Pancreas (tissue), 10 donors: ENCODE measurements at regions not wholly inside any gene's neighbourhood (a gene's known extent, or its start where the extent isn't known, plus 50 kb on each side); places are given as distances from the start of the nearest gene placed in this dataset.

Experiments used
- ATAC-seq, 4 donors: fragments of 200-7000 bp; cut with Tn5 transposase; one replicate each; pipeline versions ENCODE4 v1.8.0 to v1.9.1; 2020; ENCODE audit warnings: mild to moderate bottlenecking in 4 of 4, moderate library complexity in 4 of 4
- DNase-seq, 6 donors: peaks; one replicate each; pipeline ENCODE4 v3.0.0-alpha.2; 2020
- FAIRE-seq: peaks from 2 replicates; lab custom pipeline; 2012; peaks lifted over from hg19 to GRCh38; lab: Jason Lieb, UNC
- H3K27ac ChIP-seq, 4 donors: fragments of 200-600 bp; sonication (generic); 1 replicate in 3 of 4; 2 replicates in 1 of 4; pipeline versions ENCODE4 v1.5.0 to v1.8.0; 2020
- H3K27me3 ChIP-seq, 4 donors: fragments of 200-600 bp; one replicate each; pipeline ENCODE4 v1.8.0; 2021
- H3K36me3 ChIP-seq, 3 donors: fragments of 200-600 bp; sonication (generic) in 1 of 3; one replicate each; pipeline versions ENCODE4 v1.5.0 to v1.8.0; 2020 to 2021
- H3K4me1 ChIP-seq, 3 donors: fragments of 200-600 bp; one replicate each; pipeline ENCODE4 v1.8.0; 2021
- H3K4me3 ChIP-seq, 4 donors: fragments of 200-600 bp; sonication (generic) in 2 of 4; one replicate each; pipeline versions ENCODE4 v1.5.0 to v1.8.0; 2020 to 2021
- H3K9me3 ChIP-seq, 4 donors: fragments of 200-600 bp; one replicate each; pipeline ENCODE4 v1.8.0; 2021
- WGBS, 2 donors: extraction: QIAGEN DNeasy Blood & Tissue Kit; methylation state at CpG; one replicate each; pipeline ENCODE4 v1.1.7; 2013; 5-methylcytosine and 5-hydroxymethylcytosine counted together
- intact Hi-C, 3 donors: fragments of 100-400 bp; cut with DNase I; formaldehyde crosslinking; loops; one replicate each; pipeline versions ENCODE4 v1.11.1 to v1.14.2; 2022
- TF ChIP-seq, protein P1 (sequence below), 4 donors: fragments of 200-600 bp; sonication (generic) in 3 of 4; IDR thresholded peaks; one replicate each; pipeline versions ENCODE4 v1.5.0 to v1.8.0; 2021; ENCODE audit warnings: antibody characterized with exemption in 4 of 4
- donor health status: healthy with polysubstance abuse.
- donor health status: DM: no; HTN: no; CAD: no; lungs with moderate emphysema.
- donor health status: DM: no; HTN: no; CAD: no.
- donor health status: control.
- donor health status: control.
- donor health status: Bipolar disorder and iron deficiency.
- donor health status: DM: yes; HTN: yes; CAD: no.
- donor health status: DM: no; HTN: no; CAD: no.
- donor health status: DM: no; HTN: no; CAD: no.
- donor health status: DM: yes; HTN: yes; CAD: no.

DNA sequence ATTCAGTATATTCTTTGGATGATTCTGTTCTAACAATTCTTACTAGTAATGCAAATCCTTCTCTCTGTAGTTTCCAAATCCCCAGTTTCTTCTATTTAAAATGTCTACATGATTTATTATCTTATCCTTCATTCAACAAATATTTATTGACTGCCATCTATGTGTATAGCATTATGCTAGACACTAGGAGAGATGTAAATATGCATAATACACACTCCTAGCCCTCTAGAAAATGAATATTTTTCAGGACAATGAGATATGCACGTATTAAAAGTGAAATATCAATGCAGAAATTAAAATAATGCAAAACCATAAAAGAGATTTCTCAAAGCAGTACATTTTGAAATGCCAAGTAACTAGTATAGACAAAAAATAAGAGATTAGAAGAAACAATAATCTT lies 293.5 kb upstream of the CNR1 start:
- intact Hi-C loops = no loop called here
- TF ChIP-seq, protein P1, sequence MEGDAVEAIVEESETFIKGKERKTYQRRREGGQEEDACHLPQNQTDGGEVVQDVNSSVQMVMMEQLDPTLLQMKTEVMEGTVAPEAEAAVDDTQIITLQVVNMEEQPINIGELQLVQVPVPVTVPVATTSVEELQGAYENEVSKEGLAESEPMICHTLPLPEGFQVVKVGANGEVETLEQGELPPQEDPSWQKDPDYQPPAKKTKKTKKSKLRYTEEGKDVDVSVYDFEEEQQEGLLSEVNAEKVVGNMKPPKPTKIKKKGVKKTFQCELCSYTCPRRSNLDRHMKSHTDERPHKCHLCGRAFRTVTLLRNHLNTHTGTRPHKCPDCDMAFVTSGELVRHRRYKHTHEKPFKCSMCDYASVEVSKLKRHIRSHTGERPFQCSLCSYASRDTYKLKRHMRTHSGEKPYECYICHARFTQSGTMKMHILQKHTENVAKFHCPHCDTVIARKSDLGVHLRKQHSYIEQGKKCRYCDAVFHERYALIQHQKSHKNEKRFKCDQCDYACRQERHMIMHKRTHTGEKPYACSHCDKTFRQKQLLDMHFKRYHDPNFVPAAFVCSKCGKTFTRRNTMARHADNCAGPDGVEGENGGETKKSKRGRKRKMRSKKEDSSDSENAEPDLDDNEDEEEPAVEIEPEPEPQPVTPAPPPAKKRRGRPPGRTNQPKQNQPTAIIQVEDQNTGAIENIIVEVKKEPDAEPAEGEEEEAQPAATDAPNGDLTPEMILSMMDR (IDR thresholded peaks at IDR 0.05) = no peak
- Histone ChIP-seq H3K27me3 (no peaks in the 10 kb centered on the region), H3K36me3 (no peaks in the 10 kb centered on the region), H3K4me3 (no peak overlapping the region), H3K9me3 (no peaks in the 10 kb centered on the region), H3K27ac (no peak overlapping the region), H3K4me1 (no peaks in the 10 kb centered on the region)
- ATAC-seq (no peak), DNase-seq (no peak), FAIRE-seq (no peak)
- WGBS, 2 donors = 15 to 27% methylated on average over 1 of the region's 1 CpG

DNA sequence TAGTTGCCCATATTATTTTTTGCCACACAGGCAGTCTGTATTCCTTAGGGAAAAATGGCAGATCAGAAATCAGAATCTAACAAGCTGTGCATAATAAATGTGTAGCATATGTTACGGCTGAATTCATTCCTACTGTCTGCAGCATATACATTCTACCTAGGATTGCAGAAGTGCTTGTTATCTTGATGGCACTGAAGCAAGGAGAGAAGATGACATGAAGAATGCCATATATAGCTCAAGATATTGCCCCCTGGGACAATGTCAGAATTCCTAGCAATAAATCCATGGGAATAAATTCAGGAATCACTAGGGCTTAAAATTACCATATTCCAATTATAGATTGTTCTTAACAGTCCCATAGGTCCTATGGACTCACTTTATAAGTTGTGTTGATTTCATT lies 293.0 kb upstream of the CNR1 start:
- DNase-seq = no peak
- H3K4me1 ChIP-seq = no peaks in the 10 kb centered on the region
- H3K27me3 ChIP-seq = no peaks in the 10 kb centered on the region
- 64 to 70% methylated on average over 1 of the region's 1 CpG for WGBS, 2 donors
- H3K36me3 ChIP-seq = no peaks in the 10 kb centered on the region
- H3K9me3 ChIP-seq = no peaks in the 10 kb centered on the region
- FAIRE-seq = no peak
- TF ChIP-seq, protein P1 (IDR thresholded peaks at IDR 0.05) = no peak
- H3K27ac ChIP-seq = no peak overlapping the region
- intact Hi-C loops = no loop called here
- ATAC-seq = no peak
- no peak overlapping the region for H3K4me3 ChIP-seq

DNA sequence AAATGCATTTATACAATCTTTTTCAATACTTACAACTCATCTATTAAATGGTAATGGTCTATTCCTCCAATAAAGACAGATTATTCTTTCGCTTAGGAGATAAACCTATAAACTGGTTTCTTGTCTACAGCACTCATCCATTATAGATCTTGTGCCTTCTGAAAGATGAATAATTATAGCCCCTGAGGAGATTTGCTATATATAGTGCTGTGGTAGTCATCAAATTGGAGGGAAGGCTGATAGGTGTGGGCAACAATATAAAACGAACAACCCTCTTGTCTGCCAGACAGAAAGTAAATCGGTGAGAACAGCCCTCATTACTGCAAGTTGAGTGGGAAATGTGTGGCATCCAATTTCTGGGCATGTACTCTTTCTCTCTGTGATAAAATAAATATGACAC lies 292.5 kb upstream of the CNR1 start:
- Histone ChIP-seq H3K4me3 (no peak overlapping the region), H3K4me1 (no peaks in the 10 kb centered on the region), H3K9me3 (no peaks in the 10 kb centered on the region), H3K36me3 (no peaks in the 10 kb centered on the region), H3K27ac (no peak overlapping the region), H3K27me3 (no peaks in the 10 kb centered on the region)
- no peak for FAIRE-seq
- intact Hi-C loops = no loop called here
- 44 to 64% methylated on average over 3 of the region's 3 CpGs for WGBS, 2 donors
- DNase-seq = no peak
- TF ChIP-seq, protein P1 (IDR thresholded peaks at IDR 0.05) = no peak
- no peak for ATAC-seq

DNA sequence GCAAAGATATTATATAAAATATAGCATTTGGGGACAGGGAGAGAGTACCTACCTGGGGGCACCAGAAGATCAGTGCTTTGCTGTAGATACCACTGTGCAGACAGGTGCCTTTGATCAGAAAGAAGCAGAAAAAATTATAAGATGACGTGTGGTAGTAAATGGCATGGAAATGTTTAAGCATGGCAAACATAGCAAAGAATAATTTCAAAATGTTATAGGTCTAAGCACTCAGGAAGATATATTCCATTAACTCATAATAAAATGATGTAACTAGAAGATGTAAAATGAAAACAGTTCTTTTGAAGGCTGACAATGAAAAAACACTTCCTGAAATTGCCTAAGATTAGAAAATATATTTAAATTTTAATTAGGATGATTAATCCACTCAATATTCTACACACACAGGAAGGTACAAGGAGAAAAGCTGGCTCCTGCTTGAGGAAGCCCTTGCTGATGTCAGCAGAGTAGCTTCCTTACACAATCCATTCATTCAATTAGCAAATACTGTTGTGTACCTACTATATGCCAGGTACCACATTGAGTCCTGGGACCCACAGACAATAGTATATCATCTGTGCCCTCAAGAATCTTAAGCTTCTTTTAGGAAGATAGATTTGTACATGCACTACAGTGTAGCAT lies 290.2 kb upstream of the CNR1 start:
- ATAC-seq (no peak), FAIRE-seq (no peak), DNase-seq (no peak)
- Histone ChIP-seq H3K36me3 (no peaks in the 10 kb centered on the region), H3K27ac (no peak overlapping the region), H3K27me3 (no peaks in the 10 kb centered on the region), H3K9me3 (no peaks in the 10 kb centered on the region), H3K4me1 (no peaks in the 10 kb centered on the region), H3K4me3 (no peak overlapping the region)
- intact Hi-C loops = no loop called here
- TF ChIP-seq, protein P1 (IDR thresholded peaks at IDR 0.05) = no peak
- WGBS, 2 donors = 27 to 30% methylated on average over 1 of the region's 1 CpG

DNA sequence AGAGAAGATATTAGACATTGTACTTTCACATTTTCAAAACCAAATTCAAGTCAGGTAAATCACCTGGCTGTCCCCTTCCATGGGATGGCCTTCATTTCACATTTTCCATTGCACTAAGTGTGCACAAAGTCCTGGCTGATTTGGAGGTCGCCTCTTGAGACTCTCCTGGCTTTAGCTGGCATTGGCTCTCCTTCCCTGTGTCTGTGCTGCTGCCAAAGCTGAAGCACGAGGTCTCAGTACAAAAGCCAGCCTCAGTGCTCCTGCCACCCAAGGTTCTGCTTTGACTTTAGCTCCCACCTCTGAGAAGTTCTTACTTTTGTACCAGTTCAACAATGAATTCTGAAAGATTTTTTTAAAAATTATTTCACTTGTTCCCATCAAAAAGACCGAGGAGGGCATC lies 289.2 kb upstream of the CNR1 start:
- ATAC-seq = no peak
- 45 to 46% methylated on average over 3 of the region's 3 CpGs for WGBS, 2 donors
- TF ChIP-seq, protein P1 (IDR thresholded peaks at IDR 0.05) = no peak

More for the DNA sequence above, 289.2 kb upstream of the CNR1 start:
- Histone ChIP-seq H3K9me3 (no peaks in the 10 kb centered on the region), H3K4me3 (no peak overlapping the region), H3K4me1 (no peaks in the 10 kb centered on the region), H3K36me3 (no peaks in the 10 kb centered on the region), H3K27ac (no peak overlapping the region), H3K27me3 (no peaks in the 10 kb centered on the region)
- DNase-seq (no peak), FAIRE-seq (no peak)
- intact Hi-C loops = no loop called here
